Posterior cingulate gyrus (tissue), 11 donors: ENCODE measurements at regions not wholly inside any gene's neighbourhood (a gene's known extent, or its start where the extent isn't known, plus 50 kb on each side); places are given as distances from the start of the nearest gene placed in this dataset.
"Not testable (repeated sequence)": the region's sequence is repeated elsewhere in the genome, so short reads cannot be mapped to it uniquely, and the experiment has no call there.

Experiments used
- DNase-seq, 10 donors: peaks; one replicate each; pipeline versions ENCODE4 v3.0.0 to v3.0.0-alpha.2; 2020 to 2021; ENCODE audit warnings: mixed read lengths in 3 of 10
- intact Hi-C: fragments of 100-400 bp; cut with DNase I; formaldehyde crosslinking; loops from one replicate; pipeline ENCODE4 v1.15.1; 2023

DNA sequence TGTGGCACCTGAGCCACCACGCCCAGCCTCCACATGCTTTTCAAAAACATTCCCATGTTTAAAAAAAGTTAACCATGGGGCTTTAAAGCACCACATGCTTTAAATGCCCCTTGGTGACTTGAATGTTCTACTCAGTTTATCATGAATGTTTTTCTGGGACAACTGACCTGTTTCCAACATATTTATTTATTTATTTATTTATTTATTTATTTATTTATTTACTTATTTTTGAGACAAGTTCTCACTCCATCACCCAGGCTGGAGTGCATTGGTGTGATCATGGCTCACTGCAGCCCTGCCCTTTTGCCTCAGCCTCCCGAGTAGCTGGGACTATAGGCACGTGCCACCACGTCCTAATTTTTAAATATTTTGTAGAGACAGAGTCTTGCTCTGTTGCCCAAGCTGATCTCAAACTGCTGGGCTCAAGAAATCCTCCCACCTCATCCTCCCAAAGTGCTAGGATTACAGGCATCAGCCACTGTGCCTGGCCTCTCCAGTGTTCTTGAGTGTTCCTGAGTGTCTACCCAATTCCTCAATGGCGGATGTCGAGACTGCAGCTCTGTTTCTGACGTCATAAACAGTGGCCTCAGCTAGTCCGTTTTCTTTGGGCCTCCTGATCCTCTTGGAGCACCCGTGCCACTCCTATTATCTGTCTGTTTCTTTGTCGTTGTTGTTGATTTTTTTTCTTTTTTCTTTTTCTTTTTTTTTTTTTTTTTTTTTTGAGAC lies 185.7 kb upstream of the TP53TG3 start:
- intact Hi-C loops, result not testable (repeated sequence)

DNA sequence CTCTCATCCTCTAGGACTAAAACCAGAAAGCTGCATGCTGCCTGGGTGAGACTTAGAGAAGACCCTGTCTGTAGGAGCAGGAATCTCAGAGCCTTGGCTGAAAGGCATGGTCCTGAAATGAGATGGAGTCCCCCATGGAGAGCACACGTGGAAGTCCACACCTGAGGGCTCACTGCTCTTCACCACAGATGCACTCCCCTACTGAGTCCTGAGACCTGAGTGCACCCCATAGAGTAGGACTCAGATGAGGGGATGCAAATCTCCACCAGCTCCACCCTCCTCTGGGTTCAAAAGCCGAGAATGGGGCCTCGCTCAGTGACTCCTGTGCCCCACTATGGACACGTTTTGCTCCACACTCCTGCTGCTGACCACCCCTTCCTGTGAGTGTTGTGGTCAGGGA lies 171.4 kb upstream of the TP53TG3 start:
- intact Hi-C loops, DNase-seq: not testable (repeated sequence)

More for the DNA sequence above, 185.7 kb upstream of the TP53TG3 start:
- DNase-seq, result not testable (repeated sequence)

DNA sequence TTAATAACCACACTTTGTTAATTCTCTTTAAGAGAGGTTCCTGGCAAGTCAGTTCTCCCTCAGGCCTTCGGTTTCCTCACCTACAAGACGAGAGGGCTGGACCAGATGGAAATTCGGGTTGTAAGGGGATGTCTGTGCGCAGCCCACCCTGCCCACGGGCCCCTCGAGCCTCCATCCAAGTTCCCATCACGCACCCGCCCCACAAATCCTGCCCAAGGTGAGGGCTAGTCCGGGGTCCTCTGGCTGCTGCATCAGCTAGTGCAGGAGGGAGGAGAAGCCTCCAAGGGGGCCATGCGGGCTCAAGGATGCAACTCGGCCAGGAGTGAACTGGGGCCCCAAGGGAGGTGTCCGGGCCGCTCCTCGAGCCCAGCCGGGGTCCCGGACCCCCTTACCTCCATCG lies 169.6 kb upstream of the TP53TG3 start:
- peak in 2 of 10 donors; percentile 28 to 67 for DNase-seq

GRCh38 chr16:32842844-32843243 lies 166.9 kb upstream of the TP53TG3 start:
- DNase-seq, intact Hi-C loops: not testable (repeated sequence)

More for the DNA sequence above, 169.6 kb upstream of the TP53TG3 start:
- intact Hi-C loops, result not testable (repeated sequence)

- intact Hi-C loops, DNase-seq: not testable (repeated sequence)
Measured at GRCh38 chr16:32807280-32807679, 131.3 kb upstream of the TP53TG3 start.

GRCh38 chr16:32805639-32806038 lies 129.7 kb upstream of the TP53TG3 start:
- intact Hi-C loops, DNase-seq: not testable (repeated sequence)
